MM.1S (cell line): ENCODE measurements at regions not wholly inside any gene's neighbourhood (a gene's known extent, or its start where the extent isn't known, plus 50 kb on each side); places are given as distances from the start of the nearest gene placed in this dataset.

ENCODE experiments used
- DNase-seq: peaks from one replicate; pipeline ENCODE4 v3.0.0-alpha.2; 2015
- H2AFZ ChIP-seq: fragments of 300-600 bp; sonication (generic); 2 replicates; pipeline ENCODE4 v1.6.0; 2016; ENCODE audit warnings: antibody characterized with exemption, low read length
- H3F3A ChIP-seq: fragments of 300-600 bp; sonication (generic); 2 replicates; pipeline ENCODE4 v1.6.1; 2016; ENCODE audit warnings: mild to moderate bottlenecking, antibody characterized with exemption, low read length, moderate library complexity, mixed read lengths; ENCODE audit not compliant: insufficient read depth
- H3K27ac ChIP-seq: fragments of 300-600 bp; sonication (generic); 2 replicates; pipeline ENCODE4 v1.5.1; 2016; ENCODE audit warnings: mild to moderate bottlenecking, low read length
- H3K27me3 ChIP-seq: fragments of 300-600 bp; sonication (generic); replicated peaks from 2 replicates; pipeline ENCODE4 v1.6.0; 2016; ENCODE audit warnings: low read length; ENCODE audit not compliant: insufficient read depth
- H3K36me3 ChIP-seq: fragments of 300-600 bp; sonication (generic); replicated peaks from 2 replicates; pipeline ENCODE4 v1.6.1; 2016; ENCODE audit warnings: mild to moderate bottlenecking, low read length, mixed read lengths; ENCODE audit not compliant: insufficient read depth
- H3K4me1 ChIP-seq: fragments of 300-600 bp; sonication (generic); 2 replicates; pipeline ENCODE4 v1.6.1; 2016; ENCODE audit warnings: low read length, mixed read lengths
- H3K4me2 ChIP-seq: fragments of 300-600 bp; sonication (generic); 2 replicates; pipeline ENCODE4 v1.6.0; 2016; ENCODE audit warnings: low read depth, low read length
- H3K4me3 ChIP-seq: fragments of 300-600 bp; sonication (generic); 2 replicates; pipeline ENCODE4 v1.5.1; 2016; ENCODE audit warnings: low read length, mixed read lengths
- H3K79me2 ChIP-seq: fragments of 300-600 bp; sonication (generic); 2 replicates; pipeline ENCODE4 v1.6.1; 2016; ENCODE audit warnings: mixed run types, low read length, mixed read lengths
- H3K9ac ChIP-seq: fragments of 300-600 bp; sonication (generic); 2 replicates; pipeline ENCODE4 v1.6.1; 2016; ENCODE audit warnings: low read length, mixed read lengths
- H3K9me2 ChIP-seq: fragments of 300-600 bp; sonication (generic); replicated peaks from 2 replicates; pipeline ENCODE4 v1.6.1; 2016; ENCODE audit warnings: mild to moderate bottlenecking, low read length, mixed read lengths; ENCODE audit not compliant: insufficient read depth
- H3K9me3 ChIP-seq: fragments of 300-600 bp; sonication (generic); replicated peaks from 2 replicates; pipeline ENCODE4 v1.6.1; 2016; ENCODE audit warnings: mild to moderate bottlenecking, low read length, mixed read lengths; ENCODE audit not compliant: insufficient read depth
- H4K20me1 ChIP-seq: fragments of 300-600 bp; sonication (generic); 2 replicates; pipeline ENCODE4 v1.6.1; 2016; ENCODE audit warnings: mild to moderate bottlenecking, low read length, moderate library complexity, mixed read lengths; ENCODE audit not compliant: insufficient read depth
- CTCF ChIP-seq: fragments of 300-600 bp; sonication (generic); IDR thresholded peaks from 2 replicates; pipeline ENCODE4 v1.5.1; 2016; ENCODE audit warnings: antibody characterized with exemption, low read length, mixed read lengths
- EZH2 ChIP-seq: fragments of 300-600 bp; sonication (generic); optimal IDR thresholded peaks from 2 replicates; pipeline ENCODE3; 2017; ENCODE audit warnings: low read depth, mild to moderate bottlenecking, antibody characterized with exemption, low read length, mixed read lengths
- EZH2phosphoT487 ChIP-seq: fragments of 300-600 bp; sonication (generic); IDR thresholded peaks from 2 replicates; pipeline ENCODE4 v1.6.1; 2018; ENCODE audit warnings: antibody characterized with exemption, low read length

GRCh38 chr1:48164571-48164970 is 57.9 kb upstream of the SLC5A9 start:
- H3K27me3 ChIP-seq, result no peaks in the 10 kb centered on the region
- no peak overlapping the region for H3K27ac ChIP-seq
- TF ChIP-seq EZH2 (no peak), CTCF (no peak), EZH2phosphoT487 (no peak)
- H3K4me3 ChIP-seq, result no peak overlapping the region
- H3K4me2 ChIP-seq, result no peak overlapping the region
- no peaks in the 10 kb centered on the region for H3K4me1 ChIP-seq
- no peak for DNase-seq
- no peaks in the 10 kb centered on the region for H3K36me3 ChIP-seq
- no peaks in the 10 kb centered on the region for H3F3A ChIP-seq
- no peaks in the 10 kb centered on the region for H4K20me1 ChIP-seq
- H2AFZ ChIP-seq, result no peak overlapping the region
- H3K9me3 ChIP-seq, result no peaks in the 10 kb centered on the region
- no peaks in the 10 kb centered on the region for H3K9me2 ChIP-seq
- no peaks in the 10 kb centered on the region for H3K79me2 ChIP-seq
- no peak overlapping the region for H3K9ac ChIP-seq

DNA sequence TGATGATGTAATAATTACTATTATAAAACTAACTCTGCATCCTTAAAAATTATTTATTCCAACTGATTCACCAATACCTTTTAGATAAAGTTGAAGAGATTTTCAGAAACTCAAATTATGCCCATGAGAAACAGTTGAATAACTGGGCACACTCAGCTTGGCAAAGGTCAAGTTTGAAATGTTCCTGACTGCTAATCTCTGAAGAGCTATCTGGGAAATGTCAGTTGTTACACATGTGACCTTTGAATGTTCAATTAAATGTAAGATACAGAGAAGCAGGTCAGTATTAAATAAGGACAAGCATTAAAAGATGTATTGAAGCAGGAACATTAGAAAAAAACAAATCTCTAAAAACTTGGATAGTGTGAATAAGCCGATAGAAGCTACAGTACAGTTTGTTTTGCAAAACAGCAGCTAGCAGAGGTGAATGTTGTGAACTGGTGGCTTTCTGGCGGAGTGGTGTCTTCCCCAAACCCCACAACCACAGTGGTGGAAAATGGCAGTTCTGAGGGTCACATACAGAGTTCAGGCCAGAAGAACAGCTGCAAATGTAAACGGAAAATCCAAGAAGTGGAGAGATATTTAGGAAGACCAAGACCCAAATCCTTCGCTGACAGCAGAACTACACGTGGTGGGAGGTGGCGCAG is 61.9 kb upstream of the SLC5A9 start:
- Histone ChIP-seq H3K9ac (no peak overlapping the region), H3K9me3 (no peaks in the 10 kb centered on the region), H3F3A (no peaks in the 10 kb centered on the region), H2AFZ (no peak overlapping the region), H3K4me1 (no peaks in the 10 kb centered on the region), H3K27me3 (no peaks in the 10 kb centered on the region), H3K4me2 (no peak overlapping the region), H4K20me1 (no peaks in the 10 kb centered on the region), H3K4me3 (no peak overlapping the region), H3K79me2 (no peaks in the 10 kb centered on the region), H3K27ac (no peak overlapping the region), H3K36me3 (no peaks in the 10 kb centered on the region), H3K9me2 (no peaks in the 10 kb centered on the region)
- TF ChIP-seq CTCF, result no peak
- no peak for TF ChIP-seq EZH2phosphoT487
- no peak for TF ChIP-seq EZH2
- DNase-seq, result no peak

DNA sequence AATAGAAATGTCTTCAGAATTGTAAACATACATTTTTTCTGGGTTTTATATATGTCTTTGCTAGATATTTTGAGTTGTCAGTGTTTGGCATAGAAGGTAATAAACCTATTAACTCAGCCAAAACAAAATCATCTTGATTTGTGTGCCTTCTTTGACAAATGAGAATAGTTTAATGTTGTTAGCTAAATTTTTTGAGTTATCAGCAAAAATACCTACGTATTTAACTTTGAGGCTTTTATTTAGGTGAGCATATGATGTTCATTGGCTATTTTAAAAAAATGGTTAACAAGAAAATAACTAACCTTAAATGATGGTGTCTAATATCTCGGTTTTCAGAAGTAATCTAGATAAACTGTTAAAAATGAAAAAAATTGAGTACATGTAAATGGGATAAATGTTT is 83.2 kb upstream of the SLC5A9 start:
- Histone ChIP-seq H3K27ac (no peak overlapping the region), H3K4me3 (no peak overlapping the region), H3K9me3 (no peaks in the 10 kb centered on the region), H3K9ac (no peak overlapping the region), H4K20me1 (no peaks in the 10 kb centered on the region), H3K79me2 (no peaks in the 10 kb centered on the region), H3F3A (no peaks in the 10 kb centered on the region), H2AFZ (no peak overlapping the region), H3K9me2 (no peaks in the 10 kb centered on the region), H3K4me1 (no peaks in the 10 kb centered on the region), H3K27me3 (no peaks in the 10 kb centered on the region), H3K4me2 (no peak overlapping the region), H3K36me3 (no peaks in the 10 kb centered on the region)
- DNase-seq, result no peak
- TF ChIP-seq EZH2, result no peak
- TF ChIP-seq CTCF, result no peak
- TF ChIP-seq EZH2phosphoT487, result no peak
